GM12865 (cell line): ENCODE measurements at regions not wholly inside any gene's neighbourhood (a gene's known extent, or its start where the extent isn't known, plus 50 kb on each side); places are given as distances from the start of the nearest gene placed in this dataset.

Experiments used
- DNase-seq: peaks from one replicate; pipeline ENCODE4 v3.0.0; 2010; ENCODE audit warnings: low read depth
- H3K4me3 ChIP-seq: 2 replicates; pipeline ENCODE4 v1.5.1; 2011; ENCODE audit warnings: mild to moderate bottlenecking, low read depth, low read length, control low read depth
- CTCF ChIP-seq: IDR thresholded peaks from 2 replicates; pipeline ENCODE4 v1.5.1; 2011; ENCODE audit warnings: low read length, control low read depth, low read depth, inconsistent platforms; ENCODE audit not compliant: insufficient read depth; ENCODE audit errors: missing control alignments

GRCh38 chr1:41999884-42000283, 81.2 kb upstream of the HIVEP3 start:
- no peak for DNase-seq
- H3K4me3 ChIP-seq: no peak overlapping the region
- no peak for TF ChIP-seq CTCF

- no peak for DNase-seq
- no peak overlapping the region for H3K4me3 ChIP-seq
- TF ChIP-seq CTCF: no peak
Measured at GRCh38 chr1:41998250-41998649, 79.5 kb upstream of the HIVEP3 start.

- no peak for DNase-seq
- no peak for TF ChIP-seq CTCF
- H3K4me3 ChIP-seq: no peak overlapping the region
Measured at GRCh38 chr1:41997153-41997552, 78.4 kb upstream of the HIVEP3 start.

GRCh38 chr1:41995441-41996130, 76.9 kb upstream of the HIVEP3 start:
- H3K4me3 ChIP-seq: no peak overlapping the region
- no peak for TF ChIP-seq CTCF
- DNase-seq: no peak

- H3K4me3 ChIP-seq: no peak overlapping the region
- no peak for TF ChIP-seq CTCF
- DNase-seq: no peak
Measured at GRCh38 chr1:41994195-41994894, 75.6 kb upstream of the HIVEP3 start.

- DNase-seq: no peak
- no peak overlapping the region for H3K4me3 ChIP-seq
- no peak for TF ChIP-seq CTCF
Measured at GRCh38 chr1:41983451-41983850, 64.7 kb upstream of the HIVEP3 start.
